ENCODE measurements at regions not wholly inside any gene's neighbourhood (a gene's known extent, or its start where the extent isn't known, plus 50 kb on each side); places are given as distances from the start of the nearest gene placed in this dataset.

GRCh38 chr12:124492879-124493808 lies 74.3 kb downstream of the NCOR2 start:
- no peak for DNase-seq (ENCODE audit: low read depth)
- H3K4me3 ChIP-seq (replicated peaks; ENCODE audit: low read depth, low read length), result no peak overlapping the region
- TF ChIP-seq CTCF (IDR thresholded peaks at IDR 0.05; ENCODE audit: low read length, missing control alignments), result no peak

DNA sequence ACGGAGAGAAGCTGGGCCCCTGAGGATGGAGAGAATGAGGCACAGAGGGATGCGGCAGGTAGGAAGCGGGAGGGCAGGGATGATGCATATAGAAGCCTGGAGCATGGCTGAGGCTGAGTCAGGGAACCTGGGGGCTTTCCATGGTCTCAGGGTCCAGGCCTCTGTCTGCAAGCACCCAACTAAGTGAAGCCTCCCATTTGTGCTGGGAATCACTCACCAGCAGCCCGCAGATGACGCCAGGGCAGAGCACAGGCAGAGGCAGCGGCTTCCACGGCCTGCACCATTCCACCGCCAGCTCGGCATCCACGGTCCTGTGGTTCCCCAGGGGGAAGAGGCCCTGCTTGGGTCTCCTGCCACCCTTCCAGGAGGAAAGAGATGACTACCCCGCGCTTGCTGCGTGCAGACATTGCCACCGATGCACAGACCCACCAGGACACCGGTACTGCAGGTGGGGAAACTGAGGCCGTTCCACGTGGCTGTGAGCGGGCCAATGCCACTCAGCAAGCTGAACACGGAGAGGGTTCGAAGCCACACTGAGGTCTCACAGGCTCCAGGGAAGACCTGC lies 75.5 kb downstream of the NCOR2 start:
- no peak for TF ChIP-seq CTCF (IDR thresholded peaks at IDR 0.05; ENCODE audit: low read length, missing control alignments)
- DNase-seq (ENCODE audit: low read depth), result no peak
- H3K4me3 ChIP-seq (replicated peaks; ENCODE audit: low read depth, low read length), result no peak overlapping the region

- DNase-seq (ENCODE audit: low read depth), result no peak
- H3K4me3 ChIP-seq (replicated peaks; ENCODE audit: low read depth, low read length), result no peak overlapping the region
- no peak for TF ChIP-seq CTCF (IDR thresholded peaks at IDR 0.05; ENCODE audit: low read length, missing control alignments)
Measured at GRCh38 chr12:124491310-124491709, 76.1 kb downstream of the NCOR2 start.

DNA sequence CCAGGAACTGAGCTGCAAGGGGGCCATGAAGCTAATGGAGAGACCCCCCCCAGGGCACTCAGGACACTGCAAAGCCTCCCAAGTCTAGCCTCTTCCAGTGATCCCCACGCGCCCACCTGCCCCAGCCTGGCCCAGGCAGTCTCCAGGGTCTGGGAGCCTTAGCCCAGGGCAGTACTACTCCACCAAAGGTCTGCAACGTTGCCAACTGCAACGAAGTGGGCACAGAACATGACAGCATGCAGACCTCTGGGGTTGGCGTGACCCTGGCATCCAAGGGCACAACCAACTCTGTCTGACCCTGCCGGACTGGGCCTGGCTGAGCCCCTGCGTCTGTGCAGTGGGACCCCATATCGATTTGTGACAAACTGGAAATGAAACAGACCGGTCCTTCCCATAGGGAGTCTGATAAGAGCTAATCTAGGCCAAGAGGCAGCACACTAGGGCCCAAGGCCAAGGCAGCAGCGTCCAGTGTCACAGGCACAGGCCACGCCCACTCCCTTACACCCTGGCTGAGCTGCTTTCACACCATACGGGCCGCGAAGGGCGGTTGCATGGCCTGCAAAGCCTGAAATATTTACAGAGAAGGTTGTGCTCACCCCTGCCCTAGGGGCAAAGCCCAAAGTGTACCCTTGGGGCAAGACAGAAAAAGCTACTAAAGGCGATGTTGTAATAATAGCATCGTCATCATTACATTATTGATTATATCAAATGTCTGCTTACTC lies 76.7 kb downstream of the NCOR2 start:
- H3K4me3 ChIP-seq (replicated peaks; ENCODE audit: low read depth, low read length), result no peak overlapping the region
- no peak for DNase-seq (ENCODE audit: low read depth)
- no peak for TF ChIP-seq CTCF (IDR thresholded peaks at IDR 0.05; ENCODE audit: low read length, missing control alignments)

- no peak for DNase-seq (ENCODE audit: low read depth)
- H3K4me3 ChIP-seq (replicated peaks; ENCODE audit: low read depth, low read length), result no peak overlapping the region
- TF ChIP-seq CTCF (IDR thresholded peaks at IDR 0.05; ENCODE audit: low read length, missing control alignments), result no peak
Measured at GRCh38 chr12:124489915-124490583, 77.4 kb downstream of the NCOR2 start.

DNA sequence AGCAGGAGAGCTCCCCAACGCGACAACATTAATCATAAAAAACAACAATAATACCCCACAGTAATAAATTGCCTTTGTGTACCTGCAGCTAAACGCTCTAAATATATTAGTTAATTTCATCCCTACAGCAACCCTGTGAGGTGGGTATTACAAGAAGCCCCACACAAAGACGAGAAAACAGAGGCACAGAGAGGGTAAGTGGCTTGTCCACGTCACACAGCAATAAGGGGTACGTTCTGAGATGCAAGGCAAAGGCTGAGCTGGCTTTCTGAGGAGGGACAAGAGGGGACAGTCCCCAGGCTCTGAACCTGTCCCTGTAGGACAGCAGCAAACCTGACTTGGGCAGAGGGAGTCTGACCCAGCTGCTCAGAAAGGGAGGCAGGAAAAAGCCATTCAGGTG lies 78.2 kb downstream of the NCOR2 start:
- no peak for TF ChIP-seq CTCF (IDR thresholded peaks at IDR 0.05; ENCODE audit: low read length, missing control alignments)
- no peak for DNase-seq (ENCODE audit: low read depth)
- H3K4me3 ChIP-seq (replicated peaks; ENCODE audit: low read depth, low read length), result no peak overlapping the region

All from fibroblast of pulmonary artery (primary cell).